Upper lobe of left lung (tissue), 6 donors: ENCODE measurements at regions not wholly inside any gene's neighbourhood (a gene's known extent, or its start where the extent isn't known, plus 50 kb on each side); places are given as distances from the start of the nearest gene placed in this dataset.

Experiments used
- ATAC-seq, 2 donors: fragments of 200-7000 bp; cut with Tn5 transposase; one replicate each; pipeline ENCODE4 v1.9.1; 2022; ENCODE audit warnings: mild to moderate bottlenecking in 2 of 2, moderate library complexity in 2 of 2; ENCODE audit not compliant: low FRiP score in 2 of 2
- DNase-seq, 2 donors: peaks; one replicate each; pipeline ENCODE4 v3.0.0-alpha.2; 2019 to 2020
- H3K27ac ChIP-seq, 4 donors: fragments of 200-600 bp; sonication (generic); one replicate each; pipeline ENCODE4 v1.5.1; 2016 to 2019
- H3K27me3 ChIP-seq, 4 donors: fragments of 200-600 bp; sonication (generic); one replicate each; pipeline ENCODE4 v1.5.1; 2017 to 2019
- H3K36me3 ChIP-seq, 4 donors: fragments of 200-600 bp; sonication (generic); one replicate each; pipeline ENCODE4 v1.5.1; 2016 to 2019
- H3K4me1 ChIP-seq, 4 donors: fragments of 200-600 bp; sonication (generic); one replicate each; pipeline ENCODE4 v1.5.1; 2018 to 2019
- H3K4me3 ChIP-seq, 4 donors: fragments of 200-600 bp; sonication (generic); one replicate each; pipeline ENCODE4 v1.5.1; 2017 to 2019; ENCODE audit warnings: mild to moderate bottlenecking in 2 of 4, moderate library complexity in 1 of 4
- H3K9me3 ChIP-seq, 4 donors: fragments of 200-600 bp; sonication (generic); one replicate each; pipeline ENCODE4 v1.5.1; 2018 to 2019
- CTCF ChIP-seq, 6 experiments: fragments of 450-650 bp in 4 of 6; fragments of 200-600 bp in 2 of 6; sonication (generic) in 2 of 6; IDR thresholded peaks; one replicate each; pipeline ENCODE4 v1.5.1; 2016 to 2019; ENCODE audit warnings: antibody characterized with exemption in 6 of 6
- EP300 ChIP-seq, 4 donors: sonication (generic); formaldehyde crosslinking; IDR thresholded peaks; one replicate each; pipeline ENCODE4 v1.5.1; 2017; ENCODE audit warnings: antibody characterized with exemption in 4 of 4, control low read depth in 2 of 4
- POLR2A ChIP-seq, 4 donors: fragments of 450-650 bp; IDR thresholded peaks; one replicate each; pipeline ENCODE4 v1.5.1; 2016 to 2017; ENCODE audit warnings: antibody characterized with exemption in 4 of 4, mild to moderate bottlenecking in 2 of 4
- POLR2AphosphoS5 ChIP-seq, 2 donors: sonication (generic); formaldehyde crosslinking; IDR thresholded peaks; one replicate each; pipeline ENCODE4 v1.5.1; 2017; ENCODE audit warnings: antibody characterized with exemption in 2 of 2
- WGBS, 2 donors: methylation state at CpG; one replicate each; pipeline ENCODE4 v1.1.5; 2017 to 2018; 5-methylcytosine and 5-hydroxymethylcytosine counted together
- donor health status: DM: no; HTN: no; CAD: no; lungs with moderate emphysema.
- donor health status: DM: no; HTN: yes; CAD: no; lungs with severe emphysema.

- peaks cover 0 to 8% (median 0%) of the 10 kb centered on the region in 4 donors for H3K4me1 ChIP-seq
- DNase-seq = no peak
- no peak for ATAC-seq
- H3K36me3 ChIP-seq = no peaks in the 10 kb centered on the region
- H3K27ac ChIP-seq = no peak overlapping the region
- WGBS, 2 donors = 89 to 94% methylated on average over 4 of the region's 4 CpGs
- TF ChIP-seq CTCF (IDR thresholded peaks at IDR 0.05) = no peak
- no peak for TF ChIP-seq POLR2AphosphoS5 (IDR thresholded peaks at IDR 0.05)
- no peak for TF ChIP-seq POLR2A (IDR thresholded peaks at IDR 0.05)
- TF ChIP-seq EP300 (IDR thresholded peaks at IDR 0.05) = no peak
- H3K9me3 ChIP-seq = no peaks in the 10 kb centered on the region
- no peak overlapping the region for H3K4me3 ChIP-seq
- H3K27me3 ChIP-seq = no peaks in the 10 kb centered on the region
Observed at GRCh38 chr5:143638654-143639053, 173.3 kb upstream of the HMHB1 start.

GRCh38 chr5:143636931-143637528, 174.9 kb upstream of the HMHB1 start:
- no peaks in the 10 kb centered on the region for H3K9me3 ChIP-seq
- TF ChIP-seq CTCF (IDR thresholded peaks at IDR 0.05) (no peak), EP300 (IDR thresholded peaks at IDR 0.05) (no peak), POLR2A (IDR thresholded peaks at IDR 0.05) (no peak), POLR2AphosphoS5 (IDR thresholded peaks at IDR 0.05) (no peak)
- DNase-seq (no peak), ATAC-seq (no peak)
- H3K4me1 ChIP-seq = peaks cover 0 to 8% (median 0%) of the 10 kb centered on the region in 4 donors
- H3K36me3 ChIP-seq = no peaks in the 10 kb centered on the region
- no peak overlapping the region for H3K27ac ChIP-seq
- H3K27me3 ChIP-seq = no peaks in the 10 kb centered on the region
- no peak overlapping the region for H3K4me3 ChIP-seq
- WGBS, 2 donors = 75 to 80% methylated on average over 8 of the region's 8 CpGs

DNA sequence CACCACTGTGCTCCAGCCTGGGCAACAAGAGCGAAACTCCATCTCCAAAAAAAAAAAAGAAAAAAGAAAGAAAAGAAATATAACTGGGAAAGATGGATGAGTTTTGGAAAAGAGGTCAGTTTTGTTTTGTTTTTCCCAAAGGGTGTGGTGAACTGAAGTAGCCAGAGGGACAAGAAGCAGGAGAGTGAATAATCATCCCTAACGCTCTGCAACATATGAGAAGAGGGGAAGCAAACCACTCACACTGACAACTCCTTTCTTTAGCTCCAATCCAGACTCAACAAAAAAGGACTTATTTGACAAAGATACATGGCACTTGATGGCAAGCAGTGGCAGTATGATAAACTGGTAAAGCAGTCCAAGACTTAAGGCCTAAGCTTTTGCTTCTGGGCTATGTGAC, 176.1 kb upstream of the HMHB1 start:
- Histone ChIP-seq H3K36me3 (no peaks in the 10 kb centered on the region), H3K4me1 (peaks cover 0 to 8% (median 0%) of the 10 kb centered on the region in 4 donors), H3K4me3 (no peak overlapping the region), H3K27me3 (no peaks in the 10 kb centered on the region), H3K9me3 (no peaks in the 10 kb centered on the region), H3K27ac (peak overlapping the region in 1 of 4 donors; percentile 34)
- TF ChIP-seq CTCF (IDR thresholded peaks at IDR 0.05) = no peak
- TF ChIP-seq POLR2A (IDR thresholded peaks at IDR 0.05) = no peak
- TF ChIP-seq POLR2AphosphoS5 (IDR thresholded peaks at IDR 0.05) = no peak
- no peak for TF ChIP-seq EP300 (IDR thresholded peaks at IDR 0.05)
- WGBS, 2 donors = 75 to 85% methylated on average over 2 of the region's 2 CpGs
- DNase-seq (no peak), ATAC-seq (peak in 1 of 2 donors; percentile 65)

DNA sequence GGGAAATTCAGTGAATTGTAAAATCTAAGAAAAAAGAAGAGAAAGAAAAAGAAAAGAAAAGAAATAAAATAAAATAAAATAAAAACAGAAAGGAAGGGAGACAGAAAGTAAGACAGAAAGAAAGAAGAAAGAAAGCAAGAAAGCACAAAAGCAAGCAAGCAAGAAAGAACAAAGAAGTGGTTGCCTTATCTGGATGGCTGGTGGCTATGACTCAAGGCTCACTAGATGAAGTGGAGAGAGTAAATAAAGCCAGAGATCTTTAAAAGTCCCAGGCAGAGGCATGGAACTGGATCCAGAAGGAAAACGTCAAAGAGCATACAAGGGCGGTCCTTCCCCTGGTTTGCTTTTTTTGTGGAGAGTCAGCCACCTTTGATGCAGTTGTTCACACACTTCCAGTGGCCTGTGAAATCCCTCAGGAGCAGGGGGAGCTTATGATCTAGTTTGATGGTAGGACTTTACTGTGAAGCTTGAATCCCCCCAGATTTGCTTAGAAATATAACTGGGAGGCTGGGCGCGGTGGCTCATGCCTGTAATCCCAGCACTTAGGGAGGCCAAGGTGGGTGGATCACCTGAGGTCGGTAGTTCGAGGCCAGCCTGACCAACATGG, 176.7 kb upstream of the HMHB1 start:
- Histone ChIP-seq H3K27ac (peak overlapping the region; percentile 26 to 49 (median 35)), H3K27me3 (no peaks in the 10 kb centered on the region), H3K36me3 (no peaks in the 10 kb centered on the region), H3K9me3 (no peaks in the 10 kb centered on the region), H3K4me3 (no peak overlapping the region), H3K4me1 (peaks cover 0 to 12% (median 2%) of the 10 kb centered on the region in 4 donors)
- peak; percentile 80 to 86 for ATAC-seq
- peak in 1 of 2 donors; percentile 47 for DNase-seq
- TF ChIP-seq POLR2AphosphoS5 (IDR thresholded peaks at IDR 0.05) (peak in 1 of 2 donors; percentile 39), CTCF (IDR thresholded peaks at IDR 0.05) (no peak), EP300 (IDR thresholded peaks at IDR 0.05) (peak in 1 of 4 donors; percentile 64), POLR2A (IDR thresholded peaks at IDR 0.05) (no peak)
- WGBS, 2 donors = 85 to 88% methylated on average over 6 of the region's 6 CpGs

GRCh38 chr5:143634689-143635088, 177.3 kb upstream of the HMHB1 start:
- Histone ChIP-seq H3K4me1 (peaks cover 0 to 15% (median 3%) of the 10 kb centered on the region in 4 donors), H3K4me3 (no peak overlapping the region), H3K27ac (peak overlapping the region in 1 of 4 donors; percentile 36), H3K9me3 (no peaks in the 10 kb centered on the region), H3K36me3 (no peaks in the 10 kb centered on the region), H3K27me3 (no peaks in the 10 kb centered on the region)
- TF ChIP-seq POLR2AphosphoS5 (IDR thresholded peaks at IDR 0.05) (no peak), POLR2A (IDR thresholded peaks at IDR 0.05) (no peak), CTCF (IDR thresholded peaks at IDR 0.05) (no peak), EP300 (IDR thresholded peaks at IDR 0.05) (no peak)
- no peak for ATAC-seq
- DNase-seq = no peak
